Fibroblast of lung (primary cell): ENCODE measurements at regions not wholly inside any gene's neighbourhood (a gene's known extent, or its start where the extent isn't known, plus 50 kb on each side); places are given as distances from the start of the nearest gene placed in this dataset.

Source experiments
- EZH2 ChIP-seq: IDR thresholded peaks from 2 replicates; pipeline ENCODE4 v1.5.1; 2012; ENCODE audit warnings: low read length, control low read depth, mild to moderate bottlenecking; ENCODE audit errors: missing control alignments
- TF ChIP-seq, protein P1 (sequence below), 2 donors: IDR thresholded peaks in 1 of 2; conservative IDR thresholded peaks in 1 of 2; 1 replicate in 1 of 2; 2 replicates in 1 of 2; pipeline ENCODE4 v1.5.1; 2011 to 2012; ENCODE audit warnings: low read length in 2 of 2, control low read depth in 1 of 2, inconsistent platforms in 1 of 2, low read depth in 1 of 2, mild to moderate bottlenecking in 1 of 2

GRCh38 chr16:80040814-80041213 is 440.3 kb upstream of the MAF start:
- TF ChIP-seq, protein P1, sequence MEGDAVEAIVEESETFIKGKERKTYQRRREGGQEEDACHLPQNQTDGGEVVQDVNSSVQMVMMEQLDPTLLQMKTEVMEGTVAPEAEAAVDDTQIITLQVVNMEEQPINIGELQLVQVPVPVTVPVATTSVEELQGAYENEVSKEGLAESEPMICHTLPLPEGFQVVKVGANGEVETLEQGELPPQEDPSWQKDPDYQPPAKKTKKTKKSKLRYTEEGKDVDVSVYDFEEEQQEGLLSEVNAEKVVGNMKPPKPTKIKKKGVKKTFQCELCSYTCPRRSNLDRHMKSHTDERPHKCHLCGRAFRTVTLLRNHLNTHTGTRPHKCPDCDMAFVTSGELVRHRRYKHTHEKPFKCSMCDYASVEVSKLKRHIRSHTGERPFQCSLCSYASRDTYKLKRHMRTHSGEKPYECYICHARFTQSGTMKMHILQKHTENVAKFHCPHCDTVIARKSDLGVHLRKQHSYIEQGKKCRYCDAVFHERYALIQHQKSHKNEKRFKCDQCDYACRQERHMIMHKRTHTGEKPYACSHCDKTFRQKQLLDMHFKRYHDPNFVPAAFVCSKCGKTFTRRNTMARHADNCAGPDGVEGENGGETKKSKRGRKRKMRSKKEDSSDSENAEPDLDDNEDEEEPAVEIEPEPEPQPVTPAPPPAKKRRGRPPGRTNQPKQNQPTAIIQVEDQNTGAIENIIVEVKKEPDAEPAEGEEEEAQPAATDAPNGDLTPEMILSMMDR (conservative IDR thresholded peaks at IDR 0.05 in 1 of 2, IDR thresholded peaks at IDR 0.05 in 1 of 2; ENCODE audit: low read depth in 1 of 2, low read length in 2 of 2) = no peak
- no peak for TF ChIP-seq EZH2
